ENCODE measurements at regions not wholly inside any gene's neighbourhood (a gene's known extent, or its start where the extent isn't known, plus 50 kb on each side); places are given as distances from the start of the nearest gene placed in this dataset.

DNA sequence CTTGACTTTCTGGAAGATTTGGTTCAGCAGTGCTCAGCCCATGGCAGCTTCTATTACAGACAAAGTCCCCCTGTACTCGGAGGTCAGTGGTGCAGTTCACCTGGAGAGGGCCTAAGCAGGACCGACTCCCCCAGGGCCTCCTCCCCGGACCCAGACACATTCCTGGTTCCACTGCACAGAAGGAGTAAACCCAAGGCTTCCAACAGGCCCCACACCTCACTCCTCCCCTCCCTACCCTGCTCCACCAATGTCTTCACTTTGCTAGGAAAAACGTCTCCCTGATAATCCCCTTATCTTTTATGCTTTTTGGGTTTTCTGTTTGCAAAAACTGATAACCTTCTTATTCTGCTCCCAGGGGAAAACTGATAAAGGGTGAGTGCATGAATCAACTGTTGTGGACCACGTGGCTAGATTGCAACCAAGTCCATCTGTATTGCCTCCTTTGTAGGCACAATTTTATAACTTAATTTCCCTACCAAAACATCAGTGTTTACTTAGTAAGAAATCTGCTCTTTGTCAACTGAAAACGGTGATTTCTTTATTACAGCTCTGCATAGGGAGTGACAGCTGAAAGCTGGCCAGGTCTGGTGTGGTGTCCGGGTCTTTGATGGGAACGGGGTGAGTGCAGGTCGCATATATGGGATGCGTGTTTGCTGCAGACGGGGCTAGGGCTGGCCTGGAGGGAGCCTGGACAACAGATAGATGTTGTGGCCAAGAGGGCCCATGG lies 202.5 kb downstream of the GLI2 start:
- DNase-seq (no peak), ATAC-seq (ENCODE audit: low read depth) (no peak)
- Mint-ChIP-seq H3K27me3 (peaks cover 3% of the 10 kb centered on the region), H3K4me3 (no peak overlapping the region), H3K4me1 (no peaks in the 10 kb centered on the region), H3K27ac (no peak overlapping the region), H3K9me3 (ENCODE audit: insufficient read depth) (no peaks in the 10 kb centered on the region)
- TF ChIP-seq, protein P1, sequence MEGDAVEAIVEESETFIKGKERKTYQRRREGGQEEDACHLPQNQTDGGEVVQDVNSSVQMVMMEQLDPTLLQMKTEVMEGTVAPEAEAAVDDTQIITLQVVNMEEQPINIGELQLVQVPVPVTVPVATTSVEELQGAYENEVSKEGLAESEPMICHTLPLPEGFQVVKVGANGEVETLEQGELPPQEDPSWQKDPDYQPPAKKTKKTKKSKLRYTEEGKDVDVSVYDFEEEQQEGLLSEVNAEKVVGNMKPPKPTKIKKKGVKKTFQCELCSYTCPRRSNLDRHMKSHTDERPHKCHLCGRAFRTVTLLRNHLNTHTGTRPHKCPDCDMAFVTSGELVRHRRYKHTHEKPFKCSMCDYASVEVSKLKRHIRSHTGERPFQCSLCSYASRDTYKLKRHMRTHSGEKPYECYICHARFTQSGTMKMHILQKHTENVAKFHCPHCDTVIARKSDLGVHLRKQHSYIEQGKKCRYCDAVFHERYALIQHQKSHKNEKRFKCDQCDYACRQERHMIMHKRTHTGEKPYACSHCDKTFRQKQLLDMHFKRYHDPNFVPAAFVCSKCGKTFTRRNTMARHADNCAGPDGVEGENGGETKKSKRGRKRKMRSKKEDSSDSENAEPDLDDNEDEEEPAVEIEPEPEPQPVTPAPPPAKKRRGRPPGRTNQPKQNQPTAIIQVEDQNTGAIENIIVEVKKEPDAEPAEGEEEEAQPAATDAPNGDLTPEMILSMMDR (IDR thresholded peaks at IDR 0.05) = no peak
- no peak for TF ChIP-seq EZH2 (IDR thresholded peaks at IDR 0.05; ENCODE audit: borderline replicate concordance, insufficient read depth, low read depth, low read length, poor library complexity, severe bottlenecking)
- H3K27ac ChIP-seq (ENCODE audit: low read length in 2 of 2) = no peak overlapping the region
- H3K4me3 ChIP-seq (ENCODE audit: control extremely low read depth in 1 of 5, extremely low read depth in 1 of 5, insufficient read depth in 1 of 5, low read depth in 2 of 5, low read length in 4 of 5) = no peak overlapping the region
- ChIA-PET POLR2A (no interaction called here), CTCF (no interaction called here)
- H3K27me3 ChIP-seq (replicated peaks in 1 of 4; ENCODE audit: control extremely low read depth in 1 of 4, control insufficient read depth in 3 of 4, insufficient read depth in 4 of 4, low read length in 3 of 4) = no peaks in the 10 kb centered on the region
- no peaks in the 10 kb centered on the region for H3K79me2 ChIP-seq (ENCODE audit: control insufficient read depth, insufficient read depth, low read length)
- H3K9ac ChIP-seq (ENCODE audit: low read length) = no peak overlapping the region
- no peaks in the 10 kb centered on the region for H4K20me1 ChIP-seq (ENCODE audit: control insufficient read depth, insufficient read depth, low read length, poor library complexity, severe bottlenecking)
- 62% methylated on average over 9 of the region's 11 CpGs for WGBS (ENCODE audit: insufficient coverage)
- no peak overlapping the region for H2AFZ ChIP-seq (ENCODE audit: insufficient read depth, low read depth, low read length, poor library complexity, severe bottlenecking)
- no peak overlapping the region for H3K4me2 ChIP-seq (replicated peaks; ENCODE audit: low read depth, low read length, poor library complexity, severe bottlenecking)
- H3K4me1 ChIP-seq (ENCODE audit: control insufficient read depth in 2 of 2, insufficient read depth in 2 of 2, low read length in 2 of 2) = no peaks in the 10 kb centered on the region
- H3K36me3 ChIP-seq (replicated peaks in 1 of 2; ENCODE audit: control extremely low read depth in 1 of 2, control insufficient read depth in 1 of 2, extremely low read depth in 1 of 2, insufficient read depth in 2 of 2, low read length in 1 of 2) = no peaks in the 10 kb centered on the region
- intact Hi-C loops (cut with micrococcal nuclease) = no loop called here
- H3K9me3 ChIP-seq (ENCODE audit: control extremely low read depth in 1 of 3, control insufficient read depth in 2 of 3, insufficient read depth in 1 of 3, low read length in 2 of 3) = peaks cover 0 to 3% (median 0%) of the 10 kb centered on the region in 3 donors

DNA sequence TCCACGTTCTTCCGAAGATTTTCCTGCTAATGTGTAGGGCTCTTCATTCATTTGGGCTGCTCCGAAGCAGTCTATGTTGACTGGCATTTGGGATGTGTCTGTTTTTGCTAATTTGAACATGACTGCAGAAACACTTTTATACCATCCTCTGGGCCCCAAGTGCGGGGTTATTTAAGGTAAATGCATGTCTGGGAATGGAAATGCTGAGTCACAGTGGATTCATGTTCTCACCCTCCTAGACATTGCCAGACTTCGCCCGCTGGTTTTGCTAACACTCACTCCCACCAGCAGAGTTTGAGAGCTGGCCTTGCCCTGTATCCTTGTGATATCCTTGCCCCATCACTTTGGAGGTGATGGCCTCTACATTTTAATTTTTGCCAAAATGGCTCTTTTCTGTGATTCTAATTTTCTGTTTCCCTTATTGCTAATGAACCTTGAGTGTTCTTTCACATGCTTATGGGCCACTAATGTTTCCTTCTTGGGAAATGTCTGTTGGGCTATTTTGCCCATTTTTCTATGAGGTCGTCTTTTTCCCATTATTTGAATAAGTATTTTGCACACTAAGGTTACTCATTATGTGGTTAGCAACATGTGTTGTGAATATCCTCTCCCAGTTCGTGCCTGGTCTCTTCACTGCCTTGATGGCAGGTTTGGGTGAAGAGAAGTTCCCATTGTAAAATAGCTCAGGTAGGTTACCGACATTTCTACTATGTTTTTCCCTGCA lies 204.1 kb downstream of the GLI2 start:
- POLR2A ChIA-PET = no interaction called here

More for the DNA sequence above, 204.1 kb downstream of the GLI2 start:
- TF ChIP-seq EZH2 (IDR thresholded peaks at IDR 0.05; ENCODE audit: borderline replicate concordance, insufficient read depth, low read depth, low read length, poor library complexity, severe bottlenecking) = no peak
- TF ChIP-seq, protein P1 (IDR thresholded peaks at IDR 0.05) = no peak
- no peaks in the 10 kb centered on the region for H3K4me1 Mint-ChIP-seq
- intact Hi-C loops (cut with micrococcal nuclease) = no loop called here
- no peak overlapping the region for H3K4me2 ChIP-seq (replicated peaks; ENCODE audit: low read depth, low read length, poor library complexity, severe bottlenecking)
- H3K4me3 Mint-ChIP-seq = no peak overlapping the region
- H4K20me1 ChIP-seq (ENCODE audit: control insufficient read depth, insufficient read depth, low read length, poor library complexity, severe bottlenecking) = no peaks in the 10 kb centered on the region
- H3K36me3 ChIP-seq (replicated peaks in 1 of 2; ENCODE audit: control extremely low read depth in 1 of 2, control insufficient read depth in 1 of 2, extremely low read depth in 1 of 2, insufficient read depth in 2 of 2, low read length in 1 of 2) = no peaks in the 10 kb centered on the region
- no peaks in the 10 kb centered on the region for H3K4me1 ChIP-seq (ENCODE audit: control insufficient read depth in 2 of 2, insufficient read depth in 2 of 2, low read length in 2 of 2)
- 89% methylated on average over 3 of the region's 9 CpGs for WGBS (ENCODE audit: insufficient coverage)
- CTCF ChIA-PET = no interaction called here
- no peak overlapping the region for H3K4me3 ChIP-seq (ENCODE audit: control extremely low read depth in 1 of 5, extremely low read depth in 1 of 5, insufficient read depth in 1 of 5, low read depth in 2 of 5, low read length in 4 of 5)
- no peak overlapping the region for H3K27ac Mint-ChIP-seq
- no peak overlapping the region for H3K9ac ChIP-seq (ENCODE audit: low read length)
- H3K27me3 ChIP-seq (replicated peaks in 1 of 4; ENCODE audit: control extremely low read depth in 1 of 4, control insufficient read depth in 3 of 4, insufficient read depth in 4 of 4, low read length in 3 of 4) = no peaks in the 10 kb centered on the region
- no peaks in the 10 kb centered on the region for H3K79me2 ChIP-seq (ENCODE audit: control insufficient read depth, insufficient read depth, low read length)
- peaks cover 0 to 5% (median 0%) of the 10 kb centered on the region in 3 donors for H3K9me3 ChIP-seq (ENCODE audit: control extremely low read depth in 1 of 3, control insufficient read depth in 2 of 3, insufficient read depth in 1 of 3, low read length in 2 of 3)
- ATAC-seq (ENCODE audit: low read depth) = no peak
- no peak overlapping the region for H3K27ac ChIP-seq (ENCODE audit: low read length in 2 of 2)
- H3K9me3 Mint-ChIP-seq (ENCODE audit: insufficient read depth) = no peaks in the 10 kb centered on the region
- no peaks in the 10 kb centered on the region for H3K27me3 Mint-ChIP-seq
- H2AFZ ChIP-seq (ENCODE audit: insufficient read depth, low read depth, low read length, poor library complexity, severe bottlenecking) = no peak overlapping the region
- DNase-seq = no peak

Data from B cell (primary cell).